OCI-LY7 (cell line): ENCODE measurements at regions not wholly inside any gene's neighbourhood (a gene's known extent, or its start where the extent isn't known, plus 50 kb on each side); places are given as distances from the start of the nearest gene placed in this dataset.

Experiments used
- BruUV-seq: library from RNA; stranded (reverse); fragments of 400-500 nt; replicated peaks from 2 replicates; lab custom pipeline; 2021; lab: Mats Ljungman, UMichigan
- CTCF ChIA-PET: fragments of 300-600 bp; sonication (Branson Sonifier 250); formaldehyde crosslinking; loops from one replicate; lab custom pipeline; 2022; ENCODE audit warnings: antibody characterized with exemption; ENCODE audit not compliant: unreplicated experiment; lab: Charles Lee
- POLR2A ChIA-PET: fragments of 300-600 bp; sonication (Branson Sonifier 250); formaldehyde crosslinking; loops from one replicate; lab custom pipeline; 2022; ENCODE audit warnings: antibody characterized with exemption; lab: Charles Lee
- DNase-seq: peaks from one replicate; pipeline ENCODE4 v3.0.0-alpha.2; 2015; ENCODE audit warnings: low spot score
- H2AFZ ChIP-seq: fragments of 200-600 bp; sonication (generic), shearing (Covaris generic); 2 replicates; pipeline ENCODE4 v1.6.1; 2014; ENCODE audit warnings: mild to moderate bottlenecking, antibody characterized with exemption, low read length, moderate library complexity
- H3K27ac ChIP-seq: fragments of 200-600 bp; sonication (generic); 2 replicates; pipeline ENCODE4 v1.5.1; 2014; ENCODE audit warnings: mixed run types, low read depth, mild to moderate bottlenecking, moderate library complexity, low read length, inconsistent platforms; ENCODE audit not compliant: poor library complexity, severe bottlenecking
- H3K36me3 ChIP-seq: fragments of 200-600 bp; sonication (generic); 2 replicates; pipeline ENCODE4 v1.6.1; 2014; ENCODE audit warnings: mild to moderate bottlenecking, antibody characterized with exemption, low read length, moderate library complexity, mixed read lengths; ENCODE audit not compliant: insufficient read depth
- H3K4me1 ChIP-seq: fragments of 200-600 bp; sonication (generic); 2 replicates; pipeline ENCODE4 v1.5.1; 2014; ENCODE audit warnings: mild to moderate bottlenecking, low read length; ENCODE audit not compliant: insufficient read depth, poor library complexity, severe bottlenecking
- H3K4me2 ChIP-seq: fragments of 200-600 bp; sonication (generic); 2 replicates; pipeline ENCODE4 v1.6.1; 2014; ENCODE audit warnings: mild to moderate bottlenecking, low read length
- H3K4me3 ChIP-seq: fragments of 200-600 bp; sonication (generic); 2 replicates; pipeline ENCODE4 v1.5.1; 2014; ENCODE audit warnings: mild to moderate bottlenecking, low read depth, low read length; ENCODE audit not compliant: poor library complexity, severe bottlenecking
- H3K79me2 ChIP-seq: fragments of 200-600 bp; sonication (generic); 2 replicates; pipeline ENCODE4 v1.6.1; 2016; ENCODE audit warnings: low read depth, mild to moderate bottlenecking, low read length, moderate library complexity, mixed read lengths; ENCODE audit not compliant: insufficient read depth
- H3K9me2 ChIP-seq: fragments of 200-600 bp; sonication (generic); 2 replicates; pipeline ENCODE4 v1.6.1; 2016; ENCODE audit warnings: mild to moderate bottlenecking, low read length, mixed read lengths; ENCODE audit not compliant: insufficient read depth
- H3K9me3 ChIP-seq: fragments of 200-600 bp; sonication (generic); 2 replicates; pipeline ENCODE4 v1.6.1; 2014; ENCODE audit warnings: mild to moderate bottlenecking, mixed run types, low read length, mixed read lengths
- H4K20me1 ChIP-seq: fragments of 200-600 bp; sonication (generic); 2 replicates; pipeline ENCODE4 v1.6.1; 2014; ENCODE audit warnings: mild to moderate bottlenecking, antibody characterized with exemption, low read length, moderate library complexity, mixed read lengths; ENCODE audit not compliant: insufficient read depth
- EZH2phosphoT487 ChIP-seq: fragments of 200-600 bp; sonication (generic); IDR thresholded peaks from 2 replicates; pipeline ENCODE4 v1.6.1; 2018; ENCODE audit warnings: low read depth, borderline replicate concordance, mild to moderate bottlenecking, mixed run types, antibody characterized with exemption, low read length, moderate library complexity, mixed read lengths
- intact Hi-C: fragments of 100-400 bp; cut with micrococcal nuclease; formaldehyde crosslinking; loops from one replicate; pipeline ENCODE4 v1.10.0; 2022; ENCODE audit not compliant: unreplicated experiment
- TF ChIP-seq, protein P1 (sequence below): fragments of 200-600 bp; sonication (generic); conservative IDR thresholded peaks from 2 replicates; pipeline ENCODE4 v1.5.1; 2014; ENCODE audit warnings: mild to moderate bottlenecking, antibody characterized with exemption, low read length, moderate library complexity, mixed read lengths

DNA sequence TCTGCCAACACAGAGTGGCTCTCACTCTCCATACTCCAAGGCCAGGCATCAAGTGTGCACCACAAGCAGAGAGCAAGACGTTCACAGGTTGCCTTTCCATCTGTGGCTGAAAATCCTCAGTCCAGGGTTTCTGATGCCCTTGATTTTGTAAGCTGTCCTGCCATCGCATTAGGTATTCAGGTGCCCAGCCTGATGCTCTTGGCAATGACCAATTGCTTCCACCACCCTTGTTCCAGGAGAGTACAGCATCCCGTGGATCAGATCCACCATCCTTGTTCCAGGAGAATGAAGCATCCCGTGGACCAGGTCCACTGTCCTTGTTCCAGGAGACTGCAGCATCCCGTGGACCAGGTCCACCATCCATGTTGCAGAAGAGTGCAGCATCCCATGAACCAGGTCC lies 133.4 kb upstream of the GPC1 start:
- Histone ChIP-seq H3K27ac (no peak overlapping the region), H4K20me1 (no peaks in the 10 kb centered on the region), H2AFZ (no peak overlapping the region), H3K4me3 (no peak overlapping the region), H3K9me2 (no peaks in the 10 kb centered on the region), H3K9me3 (no peaks in the 10 kb centered on the region), H3K4me2 (no peak overlapping the region), H3K4me1 (no peaks in the 10 kb centered on the region), H3K36me3 (no peaks in the 10 kb centered on the region), H3K79me2 (no peaks in the 10 kb centered on the region)
- CTCF ChIA-PET: no interaction called here
- BruUV-seq: no TSS peak
- intact Hi-C loops: no loop called here
- TF ChIP-seq, protein P1, sequence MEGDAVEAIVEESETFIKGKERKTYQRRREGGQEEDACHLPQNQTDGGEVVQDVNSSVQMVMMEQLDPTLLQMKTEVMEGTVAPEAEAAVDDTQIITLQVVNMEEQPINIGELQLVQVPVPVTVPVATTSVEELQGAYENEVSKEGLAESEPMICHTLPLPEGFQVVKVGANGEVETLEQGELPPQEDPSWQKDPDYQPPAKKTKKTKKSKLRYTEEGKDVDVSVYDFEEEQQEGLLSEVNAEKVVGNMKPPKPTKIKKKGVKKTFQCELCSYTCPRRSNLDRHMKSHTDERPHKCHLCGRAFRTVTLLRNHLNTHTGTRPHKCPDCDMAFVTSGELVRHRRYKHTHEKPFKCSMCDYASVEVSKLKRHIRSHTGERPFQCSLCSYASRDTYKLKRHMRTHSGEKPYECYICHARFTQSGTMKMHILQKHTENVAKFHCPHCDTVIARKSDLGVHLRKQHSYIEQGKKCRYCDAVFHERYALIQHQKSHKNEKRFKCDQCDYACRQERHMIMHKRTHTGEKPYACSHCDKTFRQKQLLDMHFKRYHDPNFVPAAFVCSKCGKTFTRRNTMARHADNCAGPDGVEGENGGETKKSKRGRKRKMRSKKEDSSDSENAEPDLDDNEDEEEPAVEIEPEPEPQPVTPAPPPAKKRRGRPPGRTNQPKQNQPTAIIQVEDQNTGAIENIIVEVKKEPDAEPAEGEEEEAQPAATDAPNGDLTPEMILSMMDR: no peak
- TF ChIP-seq EZH2phosphoT487: no peak
- no peak for DNase-seq
- POLR2A ChIA-PET: no interaction called here

DNA sequence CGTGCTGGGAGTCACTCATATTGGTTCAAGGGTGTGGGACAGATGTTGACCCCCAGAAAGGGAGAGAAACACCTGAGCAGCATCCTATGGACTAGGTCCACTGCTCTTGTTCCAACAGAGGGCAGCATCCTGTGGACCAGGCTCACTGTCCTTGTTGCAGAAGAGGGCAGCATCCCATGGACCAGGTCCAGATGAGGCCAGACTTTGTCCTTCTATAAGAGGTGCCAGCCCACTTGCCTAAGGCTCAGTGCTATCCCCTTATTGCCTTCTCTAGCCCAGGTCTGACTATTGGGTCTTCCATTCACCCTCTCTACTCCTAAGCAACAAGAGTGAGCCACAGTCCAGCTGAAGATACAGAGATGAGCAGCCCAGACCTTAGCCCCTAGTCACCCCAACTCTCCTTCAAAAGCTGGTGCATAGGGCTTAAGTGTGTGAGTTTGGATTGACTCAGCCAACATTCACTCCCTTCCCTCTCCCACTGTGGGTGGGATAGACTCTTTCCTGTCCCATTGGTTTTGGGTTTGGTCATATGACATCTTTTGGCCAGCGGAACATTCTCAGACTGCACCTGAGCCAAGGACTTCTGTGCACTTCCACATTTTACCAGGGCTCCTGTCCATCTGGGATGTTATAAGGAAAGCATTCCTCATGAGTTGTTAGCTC lies 132.4 kb upstream of the GPC1 start:
- no peak for TF ChIP-seq EZH2phosphoT487
- TF ChIP-seq, protein P1: no peak
- Histone ChIP-seq H3K4me2 (no peak overlapping the region), H4K20me1 (no peaks in the 10 kb centered on the region), H3K4me3 (no peak overlapping the region), H2AFZ (no peak overlapping the region), H3K79me2 (no peaks in the 10 kb centered on the region), H3K4me1 (no peaks in the 10 kb centered on the region), H3K9me3 (no peaks in the 10 kb centered on the region), H3K9me2 (no peaks in the 10 kb centered on the region), H3K36me3 (no peaks in the 10 kb centered on the region), H3K27ac (no peak overlapping the region)
- intact Hi-C loops: no loop called here
- ChIA-PET CTCF (no interaction called here), POLR2A (no interaction called here)
- BruUV-seq: no TSS peak
- no peak for DNase-seq

DNA sequence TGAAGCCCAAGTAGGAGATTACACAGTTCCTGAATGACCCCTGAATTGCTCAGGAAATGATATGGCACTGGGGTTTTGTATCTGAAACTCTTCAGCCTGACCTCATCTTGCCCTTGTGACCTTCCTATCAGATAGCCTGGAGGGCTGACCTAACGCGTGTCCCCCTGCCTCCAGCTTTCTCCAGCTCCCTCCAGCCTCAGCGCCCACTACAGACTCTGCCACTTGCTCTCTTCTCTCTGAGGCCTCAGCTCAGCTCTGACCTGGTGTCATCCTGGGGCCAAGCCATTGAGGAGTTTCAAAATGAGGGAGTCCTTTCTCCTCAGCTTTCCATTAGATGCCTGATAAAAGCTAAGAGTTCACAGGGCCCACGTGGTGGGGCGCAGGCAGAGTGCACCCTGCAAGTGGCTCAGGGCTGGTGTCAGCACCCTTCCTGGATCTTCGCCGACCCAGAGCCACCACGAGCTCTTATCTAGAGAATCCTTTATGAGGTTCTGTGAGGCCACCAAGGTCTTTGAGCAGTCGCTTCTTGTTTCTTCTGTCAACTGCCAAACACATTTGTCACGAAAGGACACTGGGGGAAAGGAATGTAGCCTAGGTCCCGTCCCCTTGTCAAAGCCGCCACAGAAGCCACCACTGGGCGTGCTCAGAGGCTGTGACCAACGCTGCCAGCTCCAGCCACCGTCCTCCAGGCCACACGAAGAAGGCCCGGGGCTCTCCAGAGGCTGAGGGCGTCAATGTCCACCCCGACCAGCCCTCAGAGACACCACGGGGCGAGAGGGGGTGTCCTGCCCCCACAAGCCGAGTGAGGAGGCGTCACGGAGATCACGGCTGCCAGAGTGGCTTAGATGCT lies 131.3 kb upstream of the GPC1 start:
- no peaks in the 10 kb centered on the region for H4K20me1 ChIP-seq
- DNase-seq: no peak
- no TSS peak for BruUV-seq
- no peak overlapping the region for H3K4me3 ChIP-seq
- H3K9me3 ChIP-seq: no peaks in the 10 kb centered on the region
- H3K9me2 ChIP-seq: no peaks in the 10 kb centered on the region
- H3K79me2 ChIP-seq: no peaks in the 10 kb centered on the region
- H2AFZ ChIP-seq: no peak overlapping the region
- H3K4me2 ChIP-seq: no peak overlapping the region
- no peak overlapping the region for H3K27ac ChIP-seq
- no peaks in the 10 kb centered on the region for H3K36me3 ChIP-seq
- intact Hi-C loops: no loop called here
- CTCF ChIA-PET: no interaction called here
- POLR2A ChIA-PET: no interaction called here
- TF ChIP-seq, protein P1: no peak
- TF ChIP-seq EZH2phosphoT487: no peak
- no peaks in the 10 kb centered on the region for H3K4me1 ChIP-seq
